Smooth muscle cell (in vitro differentiated cells): ENCODE measurements at regions not wholly inside any gene's neighbourhood (a gene's known extent, or its start where the extent isn't known, plus 50 kb on each side); places are given as distances from the start of the nearest gene placed in this dataset.

Source experiments
- DNase-seq: peaks from one replicate; lab custom pipeline; 2025; ENCODE audit not compliant: unreplicated experiment; lab: John Stamatoyannopoulos, UW
- H2AFZ ChIP-seq: fragments of 200-600 bp; sonication (generic); 2 replicates; pipeline ENCODE4 v1.6.0; 2016; ENCODE audit warnings: antibody characterized with exemption, low read depth, mild to moderate bottlenecking
- H3F3A ChIP-seq: fragments of 200-600 bp; sonication (generic); 2 replicates; pipeline ENCODE4 v1.6.0; 2017; ENCODE audit warnings: antibody characterized with exemption, low read depth
- H3K27ac ChIP-seq: fragments of 200-600 bp; sonication (generic); 2 replicates; pipeline ENCODE4 v1.5.1; 2016; ENCODE audit warnings: low read depth, mild to moderate bottlenecking
- H3K27me3 ChIP-seq: fragments of 200-600 bp; sonication (generic); 2 replicates; pipeline ENCODE4 v1.6.1; 2016; ENCODE audit warnings: low read depth, mild to moderate bottlenecking
- H3K36me3 ChIP-seq: fragments of 200-600 bp; sonication (generic); 2 replicates; pipeline ENCODE4 v1.5.1; 2016; ENCODE audit warnings: low read depth
- H3K4me1 ChIP-seq: fragments of 200-600 bp; sonication (generic); 2 replicates; pipeline ENCODE4 v1.5.1; 2016; ENCODE audit warnings: low read depth
- H3K4me2 ChIP-seq: fragments of 200-600 bp; sonication (generic); 2 replicates; pipeline ENCODE4 v1.6.0; 2016; ENCODE audit warnings: mild to moderate bottlenecking
- H3K4me3 ChIP-seq: fragments of 200-600 bp; sonication (generic); 2 replicates; pipeline ENCODE4 v1.5.1; 2016; ENCODE audit warnings: mild to moderate bottlenecking
- H3K79me2 ChIP-seq: fragments of 200-600 bp; sonication (generic); 2 replicates; pipeline ENCODE4 v1.6.0; 2016; ENCODE audit warnings: low read depth, mild to moderate bottlenecking
- H3K9ac ChIP-seq: fragments of 200-600 bp; sonication (generic); 2 replicates; pipeline ENCODE4 v1.6.0; 2016; ENCODE audit warnings: low read depth
- H3K9me3 ChIP-seq: fragments of 200-600 bp; sonication (generic); replicated peaks from 2 replicates; pipeline ENCODE4 v1.5.1; 2016; ENCODE audit warnings: low read depth
- H4K20me1 ChIP-seq: fragments of 200-600 bp; sonication (generic); 2 replicates; pipeline ENCODE4 v1.6.0; 2016; ENCODE audit warnings: low read depth
- WGBS: methylation state at CpG from one replicate; pipeline ENCODE4 v1.1.7; 2016; ENCODE audit warnings: low lambda C conversion rate; 5-methylcytosine and 5-hydroxymethylcytosine counted together
- TF ChIP-seq, protein P1 (sequence below): fragments of 200-600 bp; sonication (generic); IDR thresholded peaks from 2 replicates; pipeline ENCODE4 v1.5.1; 2017; ENCODE audit warnings: borderline replicate concordance, mild to moderate bottlenecking, antibody characterized with exemption; ENCODE audit not compliant: insufficient read depth, poor library complexity, severe bottlenecking

GRCh38 chr1:194333240-194333639, 1146.8 kb upstream of the B3GALT2 start:
- 87% methylated on average over 3 of the region's 3 CpGs for WGBS

DNA sequence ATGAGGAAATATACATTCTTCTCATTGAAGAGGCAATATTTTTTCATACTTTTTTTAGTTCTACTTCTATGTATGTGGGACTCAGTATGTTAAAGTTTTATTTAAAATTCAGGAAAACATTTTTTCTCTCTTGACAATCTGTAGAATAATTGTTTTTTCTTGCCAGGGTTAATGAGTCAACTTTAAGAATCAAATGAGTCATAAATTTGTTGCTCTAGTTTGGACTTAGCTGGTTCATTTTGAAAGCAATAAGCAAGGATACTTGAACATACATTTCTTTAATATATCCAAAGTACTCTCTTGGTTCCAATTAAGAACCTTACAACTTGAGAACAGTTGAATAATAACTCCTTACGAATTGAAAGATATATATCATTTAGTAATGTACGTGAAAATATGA, 1145.3 kb upstream of the B3GALT2 start:
- no peaks in the 10 kb centered on the region for H3K4me1 ChIP-seq
- no peaks in the 10 kb centered on the region for H4K20me1 ChIP-seq
- H3K9me3 ChIP-seq, result no peaks in the 10 kb centered on the region
- H3K36me3 ChIP-seq, result no peaks in the 10 kb centered on the region
- no peaks in the 10 kb centered on the region for H3K79me2 ChIP-seq
- no peak for DNase-seq
- H3K4me3 ChIP-seq, result no peak overlapping the region
- no peaks in the 10 kb centered on the region for H3K27me3 ChIP-seq
- H3K9ac ChIP-seq, result no peak overlapping the region
- no peaks in the 10 kb centered on the region for H3F3A ChIP-seq
- WGBS, result 83% methylated on average over 2 of the region's 2 CpGs
- H3K27ac ChIP-seq, result no peak overlapping the region
- H2AFZ ChIP-seq, result no peak overlapping the region
- H3K4me2 ChIP-seq, result no peak overlapping the region
- TF ChIP-seq, protein P1, sequence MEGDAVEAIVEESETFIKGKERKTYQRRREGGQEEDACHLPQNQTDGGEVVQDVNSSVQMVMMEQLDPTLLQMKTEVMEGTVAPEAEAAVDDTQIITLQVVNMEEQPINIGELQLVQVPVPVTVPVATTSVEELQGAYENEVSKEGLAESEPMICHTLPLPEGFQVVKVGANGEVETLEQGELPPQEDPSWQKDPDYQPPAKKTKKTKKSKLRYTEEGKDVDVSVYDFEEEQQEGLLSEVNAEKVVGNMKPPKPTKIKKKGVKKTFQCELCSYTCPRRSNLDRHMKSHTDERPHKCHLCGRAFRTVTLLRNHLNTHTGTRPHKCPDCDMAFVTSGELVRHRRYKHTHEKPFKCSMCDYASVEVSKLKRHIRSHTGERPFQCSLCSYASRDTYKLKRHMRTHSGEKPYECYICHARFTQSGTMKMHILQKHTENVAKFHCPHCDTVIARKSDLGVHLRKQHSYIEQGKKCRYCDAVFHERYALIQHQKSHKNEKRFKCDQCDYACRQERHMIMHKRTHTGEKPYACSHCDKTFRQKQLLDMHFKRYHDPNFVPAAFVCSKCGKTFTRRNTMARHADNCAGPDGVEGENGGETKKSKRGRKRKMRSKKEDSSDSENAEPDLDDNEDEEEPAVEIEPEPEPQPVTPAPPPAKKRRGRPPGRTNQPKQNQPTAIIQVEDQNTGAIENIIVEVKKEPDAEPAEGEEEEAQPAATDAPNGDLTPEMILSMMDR, result no peak

More at GRCh38 chr1:194333240-194333639, 1146.8 kb upstream of the B3GALT2 start:
- no peak overlapping the region for H3K27ac ChIP-seq
- no peak for DNase-seq
- no peaks in the 10 kb centered on the region for H3K79me2 ChIP-seq
- no peak overlapping the region for H3K4me3 ChIP-seq
- H3K27me3 ChIP-seq, result no peaks in the 10 kb centered on the region
- TF ChIP-seq, protein P1, result no peak
- H3K4me2 ChIP-seq, result no peak overlapping the region
- H3K9ac ChIP-seq, result no peak overlapping the region
- no peaks in the 10 kb centered on the region for H3K36me3 ChIP-seq
- no peak overlapping the region for H2AFZ ChIP-seq
- no peaks in the 10 kb centered on the region for H3K4me1 ChIP-seq
- H3K9me3 ChIP-seq, result no peaks in the 10 kb centered on the region
- H3F3A ChIP-seq, result no peaks in the 10 kb centered on the region
- no peaks in the 10 kb centered on the region for H4K20me1 ChIP-seq

GRCh38 chr1:194322751-194323150, 1136.3 kb upstream of the B3GALT2 start:
- WGBS, result 68% methylated on average over 4 of the region's 4 CpGs
- H3K9me3 ChIP-seq, result no peaks in the 10 kb centered on the region
- H3K4me2 ChIP-seq, result no peak overlapping the region
- H3K4me1 ChIP-seq, result no peaks in the 10 kb centered on the region
- H3K36me3 ChIP-seq, result no peaks in the 10 kb centered on the region
- no peaks in the 10 kb centered on the region for H3K79me2 ChIP-seq
- H3K9ac ChIP-seq, result no peak overlapping the region
- TF ChIP-seq, protein P1, result no peak
- no peaks in the 10 kb centered on the region for H3F3A ChIP-seq
- no peak for DNase-seq
- no peak overlapping the region for H2AFZ ChIP-seq
- H3K27me3 ChIP-seq, result no peaks in the 10 kb centered on the region
- no peak overlapping the region for H3K27ac ChIP-seq
- no peak overlapping the region for H3K4me3 ChIP-seq
- H4K20me1 ChIP-seq, result no peaks in the 10 kb centered on the region

GRCh38 chr1:194318790-194319280, 1132.4 kb upstream of the B3GALT2 start:
- Histone ChIP-seq H3K4me2 (no peak overlapping the region), H3F3A (no peaks in the 10 kb centered on the region), H3K36me3 (no peaks in the 10 kb centered on the region), H3K9ac (no peak overlapping the region), H3K79me2 (no peaks in the 10 kb centered on the region), H3K9me3 (no peaks in the 10 kb centered on the region), H3K4me3 (no peak overlapping the region), H4K20me1 (no peaks in the 10 kb centered on the region), H3K4me1 (no peaks in the 10 kb centered on the region), H3K27me3 (no peaks in the 10 kb centered on the region), H2AFZ (no peak overlapping the region), H3K27ac (no peak overlapping the region)
- DNase-seq, result no peak
- TF ChIP-seq, protein P1, result no peak
- 76% methylated on average over 1 of the region's 1 CpG for WGBS
